IMR-90 (cell line): ENCODE measurements at regions not wholly inside any gene's neighbourhood (a gene's known extent, or its start where the extent isn't known, plus 50 kb on each side); places are given as distances from the start of the nearest gene placed in this dataset.

ENCODE experiments used
- ATAC-seq: fragments of 200-7000 bp; cut with Tn5 transposase; 2 replicates; pipeline ENCODE4 v1.9.1; 2020; ENCODE audit warnings: low read depth, mild to moderate bottlenecking, moderate library complexity
- BruUV-seq: library from RNA; stranded (reverse); fragments of 400-500 nt; replicated peaks from 2 replicates; lab custom pipeline; 2021; lab: Mats Ljungman, UMichigan
- CTCF ChIA-PET: fragments of 300-600 bp; formaldehyde crosslinking; extraction: SDS; loops from one replicate; lab custom pipeline; 2021; ENCODE audit warnings: antibody characterized with exemption; lab: Yijun Ruan, JAX
- POLR2A ChIA-PET: fragments of 300-600 bp; sonication (Branson Sonifier 250); formaldehyde crosslinking; loops from one replicate; lab custom pipeline; 2022; ENCODE audit warnings: antibody characterized with exemption; ENCODE audit not compliant: unreplicated experiment; lab: Charles Lee
- DNase-seq: peaks from one replicate; pipeline ENCODE4 v3.0.0; 2013
- H2AFZ ChIP-seq: replicated peaks from 2 replicates; pipeline ENCODE3; 2013; ENCODE audit warnings: low read length, mild to moderate bottlenecking; ENCODE audit not compliant: poor library complexity
- H2AK5ac ChIP-seq: 2 replicates; pipeline ENCODE4 v1.6.1; 2013; ENCODE audit warnings: low read depth, low read length, inconsistent platforms
- H2AK9ac ChIP-seq: replicated peaks from 2 replicates; pipeline ENCODE3; 2013; ENCODE audit warnings: mild to moderate bottlenecking, low read depth, low read length, moderate library complexity; ENCODE audit not compliant: poor library complexity
- H2BK120ac ChIP-seq: 2 replicates; pipeline ENCODE4 v1.6.1; 2013; ENCODE audit warnings: low read depth, low read length, inconsistent platforms
- H2BK15ac ChIP-seq: 3 replicates; pipeline ENCODE4 v1.6.1; 2013; ENCODE audit warnings: low read depth, low read length, inconsistent platforms
- H2BK20ac ChIP-seq: 2 replicates; pipeline ENCODE4 v1.6.1; 2013; ENCODE audit warnings: low read depth, mild to moderate bottlenecking, inconsistent platforms, low read length, moderate library complexity
- H2BK5ac ChIP-seq: 2 replicates; pipeline ENCODE4 v1.6.1; 2013; ENCODE audit warnings: mild to moderate bottlenecking, low read depth, low read length, inconsistent platforms; ENCODE audit not compliant: poor library complexity, severe bottlenecking
- H3K14ac ChIP-seq: replicated peaks from 2 replicates; pipeline ENCODE4 v1.6.1; 2013; ENCODE audit warnings: low read depth, low read length, inconsistent platforms
- H3K18ac ChIP-seq: 2 replicates; pipeline ENCODE4 v1.6.1; 2013; ENCODE audit warnings: low read depth, low read length, control low read depth
- H3K23ac ChIP-seq: 2 replicates; pipeline ENCODE4 v1.6.1; 2013; ENCODE audit warnings: low read depth, low read length, inconsistent platforms
- H3K27ac ChIP-seq: 2 replicates; pipeline ENCODE4 v1.5.1; 2013; ENCODE audit warnings: mild to moderate bottlenecking, control low read depth, low read length; ENCODE audit not compliant: insufficient read depth
- H3K27me3 ChIP-seq: 2 replicates; pipeline ENCODE4 v1.6.1; 2013; ENCODE audit warnings: low read length; ENCODE audit not compliant: control insufficient read depth, insufficient read depth
- H3K36me3 ChIP-seq: 2 replicates; pipeline ENCODE4 v1.6.1; 2013; ENCODE audit warnings: low read length, mixed read lengths; ENCODE audit not compliant: control insufficient read depth, insufficient read depth
- H3K4ac ChIP-seq: 2 replicates; pipeline ENCODE4 v1.6.1; 2013; ENCODE audit warnings: low read depth, low read length, inconsistent platforms
- H3K4me1 ChIP-seq: 2 replicates; pipeline ENCODE4 v1.6.1; 2013; ENCODE audit warnings: low read length, mixed read lengths; ENCODE audit not compliant: control insufficient read depth, insufficient read depth
- H3K4me2 ChIP-seq: 2 replicates; pipeline ENCODE4 v1.6.1; 2013; ENCODE audit warnings: low read depth, mild to moderate bottlenecking, control low read depth, low read length, moderate library complexity
- H3K4me3 ChIP-seq: 2 replicates; pipeline ENCODE4 v1.5.1; 2013; ENCODE audit warnings: low read depth, mild to moderate bottlenecking, control low read depth, low read length, moderate library complexity; ENCODE audit not compliant: insufficient read depth
- H3K56ac ChIP-seq: 2 replicates; pipeline ENCODE4 v1.6.1; 2013; ENCODE audit warnings: low read length, inconsistent platforms; ENCODE audit not compliant: insufficient read depth; ENCODE audit errors: extremely low read depth
- H3K79me1 ChIP-seq, 2 experiments: 2 replicates each; pipeline ENCODE4 v1.6.1; 2013; ENCODE audit warnings: low read length in 2 of 2, inconsistent platforms in 1 of 2, low read depth in 1 of 2
- H3K9ac ChIP-seq: 2 replicates; pipeline ENCODE4 v1.6.1; 2013; ENCODE audit warnings: low read depth, low read length, control low read depth
- H3K9me1 ChIP-seq: 2 replicates; pipeline ENCODE4 v1.6.1; 2013; ENCODE audit warnings: low read length, inconsistent platforms; ENCODE audit not compliant: insufficient read depth
- H3K9me3 ChIP-seq: 2 replicates; pipeline ENCODE4 v1.6.1; 2013; ENCODE audit warnings: low read length; ENCODE audit not compliant: control insufficient read depth, insufficient read depth
- H4K20me1 ChIP-seq: 2 replicates; pipeline ENCODE4 v1.6.1; 2013; ENCODE audit warnings: low read length, inconsistent platforms; ENCODE audit not compliant: insufficient read depth
- H4K5ac ChIP-seq: 2 replicates; pipeline ENCODE4 v1.6.1; 2013; ENCODE audit warnings: mild to moderate bottlenecking, low read depth, low read length, control low read depth
- H4K8ac ChIP-seq, 2 experiments: 2 replicates each; pipeline ENCODE4 v1.6.1; 2013; ENCODE audit warnings: low read depth in 2 of 2, low read length in 2 of 2, control low read depth in 1 of 2, inconsistent platforms in 1 of 2
- H4K91ac ChIP-seq: 2 replicates; pipeline ENCODE4 v1.6.1; 2013; ENCODE audit warnings: low read depth, low read length, inconsistent platforms; ENCODE audit not compliant: insufficient read depth
- CEBPB ChIP-seq: IDR thresholded peaks from 2 replicates; pipeline ENCODE4 v1.6.1; 2012; ENCODE audit warnings: low read depth, low read length, improper control_type of control experiment
- CHD1 ChIP-seq: IDR thresholded peaks from 2 replicates; pipeline ENCODE4 v1.6.1; 2012; ENCODE audit warnings: low read depth, low read length, improper control_type of control experiment
- ELK1 ChIP-seq: fragments of 150-350 bp; IDR thresholded peaks from 2 replicates; pipeline ENCODE4 v1.6.1; 2016; ENCODE audit warnings: low read depth, mild to moderate bottlenecking, low read length, moderate library complexity, borderline replicate concordance
- FOS ChIP-seq: fragments of 150-350 bp; IDR thresholded peaks from 2 replicates; pipeline ENCODE4 v1.6.1; 2016; ENCODE audit warnings: low read depth, low read length
- MAFK ChIP-seq: IDR thresholded peaks from 2 replicates; pipeline ENCODE4 v1.6.1; 2012; ENCODE audit warnings: low read depth, low read length, improper control_type of control experiment
- MAZ ChIP-seq: IDR thresholded peaks from 2 replicates; pipeline ENCODE4 v1.6.1; 2012; ENCODE audit warnings: low read depth, mild to moderate bottlenecking, low read length, improper control_type of control experiment, moderate library complexity, borderline replicate concordance
- MXI1 ChIP-seq: IDR thresholded peaks from 2 replicates; pipeline ENCODE4 v1.6.1; 2012; ENCODE audit warnings: low read depth, mild to moderate bottlenecking, low read length, moderate library complexity, borderline replicate concordance
- NFE2L2 ChIP-seq: fragments of 150-350 bp; IDR thresholded peaks from 2 replicates; pipeline ENCODE4 v1.6.1; 2016; ENCODE audit warnings: low read depth, mild to moderate bottlenecking, low read length
- RAD21 ChIP-seq: IDR thresholded peaks from 2 replicates; pipeline ENCODE4 v1.6.1; 2012; ENCODE audit warnings: low read length, improper control_type of control experiment
- RCOR1 ChIP-seq: IDR thresholded peaks from 2 replicates; pipeline ENCODE4 v1.6.1; 2012; ENCODE audit warnings: mild to moderate bottlenecking, low read length, improper control_type of control experiment; ENCODE audit not compliant: insufficient replicate concordance
- SMC3 ChIP-seq: fragments of 150-350 bp; IDR thresholded peaks from 2 replicates; pipeline ENCODE4 v1.6.1; 2016; ENCODE audit warnings: low read depth, mild to moderate bottlenecking, antibody characterized with exemption, low read length, moderate library complexity
- WGBS, 2 experiments: methylation state at CpG; one replicate each; pipeline versions ENCODE4 v1.1.5 to v1.1.7; 2013; ENCODE audit warnings: missing lambda C conversion rate in 2 of 2; ENCODE audit not compliant: insufficient read length in 1 of 2; ENCODE audit errors: extremely low coverage in 2 of 2; 5-methylcytosine and 5-hydroxymethylcytosine counted together
- dilution Hi-C: fragments of 300-500 bp; cut with HindIII; formaldehyde crosslinking; loops from one replicate; pipeline ENCODE4 v1.14.3; 2018; ENCODE audit warnings: low sequenced_read_pairs; ENCODE audit not compliant: unreplicated experiment
- in situ Hi-C: fragments of 300-500 bp; cut with MboI; formaldehyde crosslinking; loops from 3 replicates; pipeline ENCODE4 v1.14.3; 2019; ENCODE audit warnings: low sequenced_read_pairs, inconsistent platforms, mixed read lengths
- intact Hi-C: fragments of 100-400 bp; cut with micrococcal nuclease; formaldehyde crosslinking; loops from 2 replicates; pipeline ENCODE4 v1.10.0; 2022

- in situ Hi-C loops = no loop called here
- intact Hi-C loops = no loop called here
Observed at GRCh38 chr2:13916066-13916465, 716.5 kb upstream of the LRATD1 start.

More at GRCh38 chr2:13916066-13916465, 716.5 kb upstream of the LRATD1 start:
- H3K4me1 ChIP-seq = no peaks in the 10 kb centered on the region
- no peak overlapping the region for H3K4me2 ChIP-seq
- no peak overlapping the region for H3K18ac ChIP-seq
- H3K9me1 ChIP-seq = no peaks in the 10 kb centered on the region
- no peak overlapping the region for H4K8ac ChIP-seq
- no peaks in the 10 kb centered on the region for H4K20me1 ChIP-seq
- no peak overlapping the region for H3K4ac ChIP-seq
- no peak for TF ChIP-seq RAD21
- no peak for TF ChIP-seq SMC3
- no peak for TF ChIP-seq NFE2L2
- no peak for TF ChIP-seq CHD1
- TF ChIP-seq FOS = no peak
- TF ChIP-seq RCOR1 = no peak
- TF ChIP-seq MAFK = no peak
- no peak for TF ChIP-seq CEBPB
- TF ChIP-seq MAZ = no peak
- no peak for TF ChIP-seq ELK1
- no peak for TF ChIP-seq MXI1
- no peak overlapping the region for H3K4me3 ChIP-seq
- H3K14ac ChIP-seq = no peak overlapping the region
- H3K23ac ChIP-seq = no peak overlapping the region
- H3K36me3 ChIP-seq = no peaks in the 10 kb centered on the region
- no peak overlapping the region for H2BK120ac ChIP-seq
- ChIA-PET CTCF (no interaction called here), POLR2A (no interaction called here)
- no CpG with 5 or more reads among the region's 2 CpGs for WGBS, 2 experiments
- DNase-seq (no peak), ATAC-seq (no peak)
- BruUV-seq = no TSS peak
- no peak overlapping the region for H2BK5ac ChIP-seq
- no peak overlapping the region for H3K9ac ChIP-seq
- H3K27me3 ChIP-seq = no peaks in the 10 kb centered on the region
- H4K5ac ChIP-seq = no peak overlapping the region
- H3K79me1 ChIP-seq = no peaks in the 10 kb centered on the region
- no peak overlapping the region for H3K27ac ChIP-seq
- no peak overlapping the region for H2AK5ac ChIP-seq
- H2AFZ ChIP-seq = no peak overlapping the region
- no peak overlapping the region for H4K91ac ChIP-seq
- dilution Hi-C loops = no loop called here
- no peak overlapping the region for H2AK9ac ChIP-seq
- no peaks in the 10 kb centered on the region for H3K9me3 ChIP-seq
- H3K56ac ChIP-seq = no peak overlapping the region
- H2BK20ac ChIP-seq = no peak overlapping the region
- H2BK15ac ChIP-seq = no peak overlapping the region
